GM20431 (cell line): ENCODE measurements at regions not wholly inside any gene's neighbourhood (a gene's known extent, or its start where the extent isn't known, plus 50 kb on each side); places are given as distances from the start of the nearest gene placed in this dataset.
"Not testable (repeated sequence)": the region's sequence is repeated elsewhere in the genome, so short reads cannot be mapped to it uniquely, and the experiment has no call there.

Experiments
- in situ Hi-C: fragments of 300-500 bp; cut with MseI, MboI; formaldehyde crosslinking; loops from one replicate; pipeline ENCODE4 v1.15.0; 2020; ENCODE audit warnings: low sequenced_read_pairs; ENCODE audit not compliant: unreplicated experiment

DNA sequence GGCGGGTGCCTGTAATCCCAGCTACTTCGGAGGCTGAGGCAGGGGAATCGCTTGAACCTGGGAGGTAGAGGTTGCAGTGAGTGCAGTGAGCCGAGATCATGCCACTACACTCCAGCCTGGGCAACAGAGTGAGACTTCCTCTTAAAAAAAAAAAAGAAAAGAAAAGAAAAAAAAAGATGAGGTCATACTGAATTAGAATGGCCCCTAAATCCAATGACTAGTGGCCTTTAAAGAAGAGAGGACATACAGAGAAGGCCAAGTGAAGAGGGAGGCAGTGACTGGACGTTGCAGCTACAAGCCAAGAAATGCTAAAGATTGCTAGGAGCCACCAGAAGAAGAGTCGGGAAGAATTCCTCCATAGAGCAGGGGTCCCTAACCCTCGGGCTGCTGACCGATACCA lies 76.9 kb upstream of the TIAM1 start:
- in situ Hi-C loops: no loop called here

DNA sequence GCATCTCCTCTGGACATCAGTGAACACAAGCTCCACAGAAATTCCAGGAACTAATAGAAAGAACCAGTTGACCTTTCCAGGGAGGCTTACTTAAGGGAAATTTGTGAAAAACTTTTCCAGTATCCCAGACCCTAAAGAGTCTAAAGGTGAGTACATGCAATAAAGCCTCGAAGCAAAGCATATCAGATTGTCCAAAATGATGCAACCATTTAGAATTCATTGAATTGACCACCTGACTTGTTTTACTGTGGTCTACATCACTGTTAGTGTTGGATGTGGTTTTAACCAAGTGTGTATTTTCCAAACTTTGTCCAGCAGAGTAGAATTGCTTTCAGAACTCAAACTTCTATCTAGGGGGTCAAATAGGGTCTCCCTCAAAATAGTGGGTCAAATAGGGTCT lies 76.3 kb upstream of the TIAM1 start:
- in situ Hi-C loops: no loop called here

DNA sequence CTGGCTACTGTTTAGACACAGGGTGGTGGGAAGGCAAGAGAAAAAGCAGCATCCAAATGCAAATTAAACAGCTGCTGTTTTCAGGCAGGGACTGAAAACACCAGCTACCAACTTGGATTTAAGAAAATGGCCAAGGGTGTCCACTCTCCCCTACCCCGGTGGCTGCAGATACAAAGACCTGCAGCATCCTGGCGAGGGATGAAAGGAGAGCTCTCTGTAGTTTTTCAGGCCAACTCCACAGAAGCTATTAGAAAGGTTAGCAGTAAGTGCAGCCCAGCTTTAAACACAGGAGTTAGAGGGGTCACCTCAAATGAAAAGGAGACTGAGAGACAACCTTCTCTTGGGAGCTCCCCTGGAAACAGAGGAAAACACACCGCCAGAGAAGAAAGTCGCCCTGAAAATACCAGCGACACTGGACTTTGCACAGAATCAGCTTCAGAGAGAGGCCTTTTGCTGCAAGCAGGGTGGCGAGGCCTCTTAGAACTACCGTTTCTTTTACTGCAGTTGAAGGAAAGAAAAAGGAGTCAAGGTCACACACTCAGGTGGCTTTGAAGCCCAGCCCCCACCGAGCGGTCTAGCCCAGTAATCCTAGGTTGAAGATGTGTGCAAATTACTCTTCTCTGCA lies 74.4 kb upstream of the TIAM1 start:
- in situ Hi-C loops: no loop called here

DNA sequence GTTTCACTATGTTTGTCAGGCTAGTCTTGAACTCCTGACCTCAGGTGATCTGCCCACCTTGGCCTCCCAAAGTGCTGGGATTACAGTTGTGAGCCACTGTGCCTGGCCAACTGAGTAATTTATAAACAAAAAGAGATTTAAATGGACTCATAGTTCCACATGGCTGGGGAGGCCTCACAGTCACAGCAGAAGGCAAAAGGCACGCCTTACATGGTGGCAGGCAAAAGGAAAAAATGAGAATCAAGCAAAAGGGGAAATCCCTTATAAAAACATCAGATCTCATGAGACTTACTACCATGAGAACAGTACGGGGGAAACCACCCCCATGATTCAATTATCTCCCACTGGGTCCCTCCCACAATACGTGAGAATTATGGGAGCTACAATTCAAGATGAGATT lies 73.2 kb upstream of the TIAM1 start:
- in situ Hi-C loops: not testable (repeated sequence)

DNA sequence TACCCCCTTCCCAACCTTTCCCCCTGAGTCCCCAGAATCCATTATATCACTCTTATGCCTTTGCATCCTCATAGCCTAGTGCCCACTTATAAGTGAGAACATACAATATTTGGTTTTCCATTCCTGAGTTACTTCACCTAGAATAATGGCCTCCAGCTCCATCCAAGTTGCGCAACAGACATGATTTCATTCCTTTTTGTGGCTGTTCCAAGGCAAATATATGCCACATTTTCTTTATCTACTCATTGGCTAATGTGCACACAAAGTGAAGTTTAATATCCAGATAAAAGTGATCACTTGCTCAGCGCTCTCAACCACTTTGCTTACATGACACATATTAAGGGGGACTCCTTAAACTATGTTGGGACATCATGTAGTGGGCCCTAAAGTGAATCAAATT lies 72.4 kb upstream of the TIAM1 start:
- in situ Hi-C loops: no loop called here

DNA sequence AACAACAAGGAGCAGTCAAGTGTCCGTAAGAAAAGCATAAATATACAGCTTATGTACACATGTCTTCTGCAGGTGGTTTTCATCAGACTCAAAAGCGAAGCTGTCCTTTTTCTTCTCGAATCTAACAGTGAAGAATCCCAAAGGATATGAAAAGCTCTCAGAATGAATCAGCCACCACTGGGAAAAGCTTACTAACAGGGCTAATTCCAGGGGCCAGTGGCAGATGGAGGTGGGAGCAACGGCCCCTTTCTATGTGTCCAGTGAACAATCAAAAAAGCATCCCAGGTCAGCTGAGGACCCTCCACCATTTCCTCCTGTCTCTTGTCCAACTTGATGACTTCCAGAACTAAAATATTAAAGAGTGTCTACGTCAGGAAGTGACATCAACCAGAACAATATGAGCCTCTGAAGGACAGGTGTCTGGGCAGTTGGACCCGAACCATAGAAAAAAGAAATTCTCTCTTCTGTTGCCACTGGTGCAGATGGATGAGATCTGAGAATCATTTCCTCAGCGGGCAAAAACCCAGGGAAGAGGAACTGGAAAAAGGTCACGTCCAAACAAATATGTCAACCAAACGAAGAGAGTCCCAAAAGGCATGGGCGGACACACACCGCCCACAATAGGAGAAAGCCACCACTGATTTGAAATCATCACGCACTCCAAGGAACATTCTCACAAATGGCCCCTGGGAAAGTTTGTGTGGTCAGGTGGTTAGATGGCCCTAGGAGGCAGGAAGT lies 70.4 kb upstream of the TIAM1 start:
- in situ Hi-C loops: no loop called here

DNA sequence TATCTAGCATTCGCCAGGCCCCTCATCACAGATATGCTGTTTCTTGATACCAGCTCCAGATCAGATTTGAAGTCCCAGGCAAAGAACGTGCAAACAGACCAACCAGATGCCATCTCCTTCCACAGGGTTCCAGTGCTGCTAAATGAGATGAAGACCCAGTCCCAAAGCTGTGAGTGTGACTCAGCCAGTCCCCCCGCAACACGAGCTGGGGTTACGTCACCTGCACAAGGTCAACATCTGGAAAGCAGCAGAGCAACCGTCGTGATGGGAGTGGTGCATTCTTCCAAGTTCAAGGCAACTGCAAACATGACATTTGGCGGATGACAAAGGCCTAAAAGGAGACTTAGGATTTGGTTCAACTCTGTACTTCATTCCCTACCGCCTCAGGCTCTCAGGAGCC lies 69.6 kb upstream of the TIAM1 start:
- in situ Hi-C loops: no loop called here

DNA sequence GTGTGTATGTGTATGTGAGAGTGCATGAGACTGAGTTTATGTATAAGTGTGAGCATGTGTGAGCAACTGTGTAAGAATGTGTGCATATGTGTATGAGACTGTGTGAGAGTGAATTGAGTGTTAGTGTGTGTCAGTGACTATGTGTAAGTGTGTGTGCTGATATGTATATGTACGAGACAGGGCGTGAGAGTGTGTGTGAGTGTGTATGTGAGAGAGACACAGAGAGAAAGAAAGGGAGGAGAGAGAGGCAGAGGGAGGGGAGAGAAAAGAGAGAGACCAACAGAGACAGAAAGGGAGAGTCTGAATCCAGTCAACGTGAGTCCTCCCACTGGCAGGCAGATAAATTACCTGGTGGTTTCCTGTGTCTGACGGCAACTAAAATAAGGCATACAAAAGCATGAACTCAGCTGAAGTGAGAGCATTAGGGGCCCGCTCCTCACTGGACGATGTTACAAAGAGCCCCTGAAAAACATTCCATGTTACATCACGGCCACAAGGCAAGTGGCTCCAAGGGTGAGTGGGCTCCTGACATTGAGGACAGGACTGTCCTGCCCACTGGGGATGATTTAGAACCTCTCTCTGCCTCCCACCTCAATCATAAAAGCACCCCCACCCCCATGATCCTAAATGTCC lies 66.6 kb upstream of the TIAM1 start:
- in situ Hi-C loops: no loop called here

DNA sequence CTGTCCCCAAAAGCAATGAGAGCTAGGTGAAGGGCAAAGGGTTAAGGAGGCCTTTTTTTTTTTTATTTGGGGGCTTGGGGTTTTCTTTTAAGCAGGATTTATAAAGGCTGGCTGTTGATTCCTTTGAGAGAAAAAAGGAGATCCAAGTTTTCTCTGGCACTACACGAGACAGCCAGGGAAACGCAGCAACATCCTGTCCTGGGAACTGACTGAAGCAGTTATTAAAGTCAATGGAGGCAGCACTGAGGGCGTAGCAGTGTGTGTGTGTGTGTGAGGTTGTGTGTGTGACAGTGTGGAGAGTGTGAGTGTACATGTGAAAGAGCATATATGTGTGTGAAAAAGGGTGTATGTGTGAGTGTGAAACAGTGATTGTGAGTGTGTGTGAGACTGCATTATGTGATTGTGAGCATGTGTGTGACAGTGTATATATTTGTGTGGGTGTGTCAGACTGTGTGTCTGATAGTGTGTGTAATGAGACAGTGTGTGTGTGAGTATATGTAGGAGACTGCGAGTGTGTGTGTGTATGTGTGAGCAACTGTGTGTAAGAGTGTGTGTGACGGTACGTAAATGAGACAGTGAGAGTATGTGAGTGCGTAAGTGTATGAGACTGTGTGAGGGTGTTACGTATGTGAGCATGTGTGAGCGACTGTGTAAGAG lies 65.9 kb upstream of the TIAM1 start:
- in situ Hi-C loops: no loop called here

DNA sequence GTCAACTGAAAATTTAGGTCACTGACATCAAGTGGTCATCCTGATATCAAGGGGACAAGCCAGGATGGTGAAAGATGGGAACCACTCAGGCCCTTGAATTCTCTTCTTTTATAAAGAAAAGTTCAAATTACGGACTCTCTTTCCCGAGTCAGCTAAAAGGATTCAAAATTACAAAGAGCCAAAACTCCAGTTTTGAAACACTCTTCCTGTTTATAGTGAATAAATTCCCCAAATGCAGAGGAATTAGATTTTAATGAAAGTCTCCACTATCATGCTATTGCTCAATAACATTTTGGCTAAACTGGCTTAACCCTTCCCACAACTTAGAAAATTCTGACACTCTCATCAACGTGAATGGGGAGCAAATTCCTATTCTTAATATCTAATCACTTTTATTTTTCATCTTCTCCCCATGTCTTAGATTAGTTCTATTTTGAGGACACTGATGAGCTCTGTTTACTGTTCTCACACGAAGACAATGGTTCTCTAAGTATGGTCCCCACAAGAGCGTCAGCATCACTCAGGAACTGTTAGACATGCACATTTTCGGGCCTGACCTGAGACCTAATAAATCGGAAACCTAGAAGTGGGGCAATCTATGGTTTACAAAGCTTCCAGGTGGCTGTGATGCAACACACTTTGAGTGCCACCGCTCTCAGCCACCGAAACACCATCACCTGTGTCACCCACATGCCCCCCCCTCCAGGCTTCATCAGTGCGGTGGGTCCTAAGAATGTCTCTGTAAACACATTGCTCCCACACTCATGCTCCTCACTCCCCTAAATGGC lies 64.4 kb upstream of the TIAM1 start:
- in situ Hi-C loops: no loop called here

DNA sequence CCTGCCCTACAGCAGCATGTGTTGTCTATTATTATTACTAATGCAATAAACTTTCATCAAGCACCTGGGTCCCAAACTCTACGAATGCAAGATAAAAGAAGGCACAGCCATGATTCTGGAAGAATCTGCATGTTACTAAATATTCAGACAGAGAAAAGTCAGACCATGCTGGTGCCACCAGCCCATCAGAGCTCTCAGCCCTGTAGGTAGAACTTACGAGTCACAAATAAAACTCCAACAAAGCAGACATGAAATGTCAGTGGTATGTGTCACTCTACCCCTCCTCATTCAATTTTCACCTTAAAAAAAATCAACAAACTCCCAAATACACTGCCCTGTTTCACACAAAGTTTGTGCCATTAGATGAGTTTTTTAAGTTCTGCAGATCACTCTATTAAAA lies 62.4 kb upstream of the TIAM1 start:
- in situ Hi-C loops: no loop called here

DNA sequence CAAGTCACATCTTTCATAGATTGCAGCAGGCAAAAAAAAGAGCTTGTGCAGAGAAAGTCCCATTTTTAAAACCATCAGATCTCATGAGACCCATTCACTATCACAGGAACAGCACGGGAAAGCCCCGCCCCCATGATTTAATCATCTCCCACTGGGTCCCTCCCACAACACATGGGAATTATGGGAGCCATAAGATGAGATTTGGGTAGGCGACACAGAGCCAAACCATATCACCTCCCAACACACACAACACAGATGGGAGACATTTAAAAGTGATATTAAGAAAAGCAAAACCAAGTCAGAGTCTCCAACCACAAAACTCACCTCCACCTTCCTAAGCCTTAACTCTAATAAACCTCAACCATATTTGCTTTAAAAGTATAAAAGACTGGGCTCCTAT lies 61.5 kb upstream of the TIAM1 start:
- in situ Hi-C loops: no loop called here

DNA sequence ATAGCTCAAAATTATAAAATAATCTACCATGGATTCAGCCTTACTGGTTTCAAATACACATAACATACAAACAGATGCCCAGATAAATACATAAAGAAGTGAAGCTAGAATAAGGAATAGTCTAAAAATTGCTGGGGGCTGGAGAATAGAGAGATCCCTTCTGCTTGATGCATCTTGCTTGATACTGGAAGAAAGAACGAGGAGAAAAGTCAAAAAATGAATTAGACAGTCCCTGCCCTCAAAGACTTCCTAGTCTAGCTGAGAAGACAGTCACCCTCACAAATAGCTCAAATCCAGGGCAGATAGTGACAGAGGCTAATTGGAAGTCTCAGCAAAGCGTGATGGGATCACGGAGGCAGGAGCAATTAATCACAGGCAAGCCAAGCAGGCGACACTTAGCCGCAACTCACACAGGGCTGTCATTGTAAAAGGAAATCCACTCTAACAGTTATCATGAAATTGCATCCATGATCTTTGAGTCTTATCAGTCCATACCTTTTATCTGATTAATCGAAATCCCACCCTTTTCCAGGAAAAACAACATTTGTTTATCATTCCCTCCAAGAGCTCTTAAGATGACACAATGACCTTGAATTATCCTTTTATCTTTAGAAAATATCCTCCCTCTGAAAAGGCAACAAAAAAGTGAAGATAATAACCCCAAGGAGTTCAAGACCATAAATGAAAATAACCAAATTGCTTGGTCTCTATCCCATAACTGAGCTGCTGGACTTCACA lies 59.7 kb upstream of the TIAM1 start:
- in situ Hi-C loops: no loop called here

DNA sequence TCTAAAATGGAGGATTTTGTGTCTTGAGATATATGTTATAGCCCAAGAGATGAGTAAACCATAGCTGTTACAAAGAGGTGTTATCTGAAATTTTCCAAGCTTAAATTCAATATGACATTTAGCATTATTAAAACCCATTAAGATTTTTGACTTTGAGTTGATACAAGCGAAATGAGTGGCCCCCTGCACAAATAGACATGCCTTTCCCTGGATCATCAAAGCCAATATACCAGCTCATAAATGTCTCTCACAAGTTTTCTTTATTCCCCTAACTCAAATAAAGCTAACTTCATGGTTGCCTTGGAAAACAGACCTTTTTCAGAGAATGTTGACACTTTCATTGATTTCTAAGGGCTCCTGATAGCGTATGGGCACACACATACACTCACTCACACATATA lies 55.5 kb upstream of the TIAM1 start:
- in situ Hi-C loops: no loop called here

DNA sequence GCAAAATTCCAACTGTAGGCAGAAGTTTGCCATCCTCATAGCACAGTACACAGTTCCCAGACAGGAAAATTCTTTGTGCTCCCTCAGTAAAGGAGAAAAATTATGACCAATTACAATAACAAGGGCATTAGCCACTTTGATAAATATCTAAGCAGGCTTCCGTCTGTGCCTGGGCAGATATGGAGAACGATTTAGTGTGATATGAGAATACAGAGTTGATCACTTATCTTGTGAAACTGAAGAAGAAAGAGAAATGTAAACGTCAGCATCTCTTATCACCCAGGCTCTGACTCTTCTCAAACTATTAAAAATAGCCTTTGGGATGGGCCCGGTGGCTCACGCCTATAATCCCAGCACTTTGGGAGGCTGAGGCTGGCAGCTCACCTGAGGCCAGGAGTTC lies 54.5 kb upstream of the TIAM1 start:
- in situ Hi-C loops: no loop called here

DNA sequence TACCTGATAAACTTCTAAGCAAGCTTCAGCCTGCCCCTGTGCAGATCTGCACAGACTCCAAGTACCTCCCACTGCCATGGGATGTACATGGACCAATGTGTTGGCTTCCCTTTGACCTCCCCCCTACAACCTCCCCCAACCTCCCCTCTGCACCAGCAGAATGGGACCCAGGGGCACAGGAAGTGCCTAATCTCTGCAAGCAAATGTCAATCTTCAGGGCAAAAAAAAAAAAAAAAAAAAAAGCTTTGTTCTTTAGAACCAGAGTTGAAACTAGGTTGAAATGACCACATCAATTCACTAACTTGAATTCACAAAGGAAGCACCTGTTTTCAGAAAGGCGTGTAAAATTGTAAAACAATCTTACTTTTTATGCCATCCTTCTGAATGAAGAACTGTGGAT lies 53.9 kb upstream of the TIAM1 start:
- in situ Hi-C loops: no loop called here

DNA sequence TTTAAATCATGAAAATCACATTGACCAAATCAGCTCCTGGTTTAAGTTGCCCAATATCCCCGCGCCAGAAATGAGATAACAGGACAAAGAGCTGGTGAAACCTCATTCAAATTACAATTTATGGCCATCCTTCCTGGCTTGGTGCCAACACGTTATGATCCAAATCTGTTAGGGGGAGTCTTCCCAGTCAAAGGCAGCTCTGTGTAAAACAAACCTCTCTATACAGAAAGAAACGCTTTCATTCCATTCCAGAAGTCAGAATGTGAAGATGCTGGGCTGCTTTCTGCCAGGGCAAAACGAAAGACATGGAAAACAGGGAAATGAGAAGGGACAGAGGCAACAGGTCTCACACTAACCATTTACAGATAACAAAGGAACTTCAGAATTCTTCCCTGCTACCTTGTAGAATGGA lies 53.5 kb upstream of the TIAM1 start:
- in situ Hi-C loops: no loop called here

DNA sequence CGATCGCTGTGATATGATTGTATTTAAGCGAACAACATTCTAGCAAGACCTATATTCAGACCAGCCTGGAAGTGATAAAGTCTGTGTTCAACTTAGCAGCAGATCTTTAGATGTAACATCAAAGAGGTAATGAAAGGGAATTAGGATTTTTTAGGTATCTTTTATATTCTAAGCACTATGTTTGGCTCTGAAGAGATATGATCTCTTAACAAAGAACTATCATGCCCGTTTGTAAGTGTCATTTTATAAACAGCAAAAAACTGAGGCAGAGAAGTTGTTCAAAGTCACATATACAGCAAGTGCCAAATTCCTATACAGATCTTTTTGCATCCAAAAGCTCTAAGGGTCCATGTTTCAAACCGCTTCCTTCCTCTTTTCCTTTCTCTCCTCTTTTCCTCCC lies 53.0 kb upstream of the TIAM1 start:
- in situ Hi-C loops: no loop called here

DNA sequence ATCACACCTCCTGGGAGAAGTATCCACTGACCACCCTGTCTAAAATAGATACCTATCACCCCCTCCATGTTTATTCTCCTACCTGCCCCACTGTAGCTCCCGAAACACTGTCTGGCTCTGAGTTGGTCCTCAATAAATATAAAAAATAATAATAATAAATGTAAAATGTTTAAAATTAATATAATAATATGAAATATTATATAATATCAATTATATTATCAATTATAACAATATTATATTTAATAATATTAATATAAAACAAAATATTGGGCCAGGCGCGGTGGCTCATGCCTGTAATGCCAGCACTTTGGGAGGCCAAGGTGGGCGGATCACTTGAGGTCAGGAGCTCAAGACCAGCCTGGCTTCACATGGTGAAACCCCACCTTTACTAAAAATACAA lies 52.3 kb upstream of the TIAM1 start:
- in situ Hi-C loops: no loop called here

DNA sequence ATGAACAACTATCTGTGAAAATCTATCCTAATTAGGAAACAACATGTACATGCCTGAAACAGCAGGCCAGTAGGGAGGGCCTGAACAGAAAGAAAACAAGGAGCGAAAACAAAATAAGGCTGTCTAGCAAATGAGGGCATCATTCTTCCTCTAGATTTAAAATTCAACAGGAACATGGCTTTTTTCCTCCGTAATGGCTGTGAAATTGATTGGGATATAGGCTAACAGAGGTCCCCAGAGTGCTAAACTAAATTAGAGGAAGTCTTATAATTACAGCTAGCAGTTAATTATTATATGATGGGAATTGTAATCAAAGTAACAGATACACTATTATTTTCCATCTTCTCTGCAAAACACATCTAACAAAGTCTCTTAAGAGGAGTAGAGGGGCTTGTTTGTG lies 51.7 kb upstream of the TIAM1 start:
- in situ Hi-C loops: no loop called here
